HG03439 (cell line): ENCODE measurements at regions not wholly inside any gene's neighbourhood (a gene's known extent, or its start where the extent isn't known, plus 50 kb on each side); places are given as distances from the start of the nearest gene placed in this dataset.

Experiments
- ATAC-seq: cut with Tn5 transposase; IDR thresholded peaks from one replicate; pipeline ENCODE4 v1.9.1; 2021; ENCODE audit warnings: mild to moderate bottlenecking, moderate library complexity; ENCODE audit not compliant: unreplicated experiment

GRCh38 chr5:56358046-56358445, 124.9 kb upstream of the ANKRD55 start:
- no peak for ATAC-seq

GRCh38 chr5:56357426-56357825, 124.3 kb upstream of the ANKRD55 start:
- no peak for ATAC-seq

- ATAC-seq: no peak
Observed at GRCh38 chr5:56356836-56357160, 123.7 kb upstream of the ANKRD55 start.

DNA sequence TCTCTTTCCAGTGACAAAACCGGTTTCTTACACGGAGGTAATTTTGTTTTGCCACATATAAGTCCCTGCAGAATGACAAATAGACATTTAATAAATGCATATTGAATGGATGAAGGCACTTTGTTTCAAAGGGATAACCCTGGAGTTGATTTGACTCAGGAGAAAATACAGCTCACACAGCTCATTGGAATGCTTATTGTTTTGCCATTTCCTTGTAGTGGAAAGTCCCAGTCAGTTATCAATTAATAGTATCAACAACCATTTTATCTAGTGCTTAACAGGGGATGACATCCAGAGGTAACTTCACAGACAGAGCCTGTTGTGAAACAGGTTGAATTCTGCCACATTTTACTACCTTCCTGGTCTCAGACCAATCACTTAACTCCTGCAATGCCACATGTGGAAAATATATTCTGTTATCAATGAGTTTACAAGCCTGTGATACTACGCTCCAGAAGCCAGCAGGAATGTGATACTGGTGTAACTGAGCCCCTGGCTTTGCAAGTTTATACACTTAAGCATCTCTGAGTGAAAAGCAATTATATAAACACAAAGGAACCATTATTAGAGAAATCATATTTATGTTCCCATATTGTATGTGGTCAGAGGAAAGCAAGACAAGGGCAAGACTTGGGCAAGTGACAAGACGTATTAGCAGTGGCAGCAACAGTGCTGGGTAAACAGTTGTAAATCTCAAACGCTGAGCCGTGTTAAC, 123.1 kb upstream of the ANKRD55 start:
- no peak for ATAC-seq

- no peak for ATAC-seq
Observed at GRCh38 chr5:56354836-56355235, 121.7 kb upstream of the ANKRD55 start.

- no peak for ATAC-seq
Observed at GRCh38 chr5:56352808-56353590, 119.9 kb upstream of the ANKRD55 start.

GRCh38 chr5:56350597-56351170, 117.6 kb upstream of the ANKRD55 start:
- ATAC-seq: no peak

GRCh38 chr5:56350011-56350596, 117.0 kb upstream of the ANKRD55 start:
- ATAC-seq: no peak

DNA sequence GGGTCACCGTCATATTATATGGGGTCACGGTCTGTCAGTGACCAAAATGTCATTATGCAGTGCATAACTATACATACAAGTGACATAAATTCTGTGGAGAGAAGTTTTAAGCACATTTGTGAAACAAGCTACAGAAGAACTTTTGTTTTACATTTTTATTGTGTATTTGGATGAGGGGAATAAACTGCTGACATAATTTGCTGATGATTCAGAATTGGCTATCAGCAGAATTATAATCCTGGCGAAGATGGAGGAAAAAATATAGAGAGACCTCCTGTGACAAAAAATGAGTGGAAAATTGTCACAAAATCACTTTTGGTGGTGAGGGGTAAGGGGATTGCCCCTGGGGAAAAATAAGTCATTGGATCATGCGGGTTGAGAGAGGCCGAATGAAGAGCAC, 116.3 kb upstream of the ANKRD55 start:
- no peak for ATAC-seq

GRCh38 chr5:56346741-56347535, 113.8 kb upstream of the ANKRD55 start:
- ATAC-seq: no peak

GRCh38 chr5:56346044-56346710, 113.0 kb upstream of the ANKRD55 start:
- no peak for ATAC-seq

DNA sequence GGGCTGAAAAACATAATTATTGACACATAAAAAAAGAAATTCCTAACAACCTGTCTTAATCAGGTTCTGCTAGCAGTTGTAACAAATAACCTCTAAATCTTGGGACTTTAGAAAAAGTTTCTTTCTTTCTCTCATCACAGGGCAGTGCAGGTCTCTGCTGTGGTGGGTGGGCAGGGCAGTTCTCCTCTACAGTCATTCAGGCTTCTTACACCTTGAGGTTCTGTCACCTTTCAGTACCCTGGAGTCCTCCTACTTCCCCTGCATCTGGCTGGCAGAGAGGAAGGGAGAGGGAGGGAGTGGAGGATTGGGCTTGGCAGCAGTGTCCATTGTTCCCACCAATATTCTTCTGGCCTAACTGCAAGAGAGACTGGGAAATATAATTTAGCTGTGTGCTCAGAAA, 112.2 kb upstream of the ANKRD55 start:
- ATAC-seq: no peak

DNA sequence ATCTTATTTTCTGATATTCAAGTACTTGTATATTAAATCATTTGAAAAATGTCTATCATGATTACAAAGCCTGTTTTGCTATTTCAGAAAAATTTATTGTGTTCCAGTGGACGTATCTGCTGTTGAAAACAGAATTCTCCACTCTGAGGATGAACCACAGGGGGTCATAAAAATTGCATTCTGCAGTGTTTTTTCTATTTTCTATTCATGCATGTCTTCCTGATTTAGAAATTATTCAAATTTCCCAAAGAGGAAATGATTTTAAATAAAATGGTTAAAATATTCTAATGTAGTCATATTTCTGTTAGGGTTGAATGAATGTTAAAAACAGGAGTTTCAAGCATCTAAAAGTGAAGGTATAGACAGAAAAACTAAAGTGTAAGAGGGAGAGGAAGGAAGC, 111.5 kb upstream of the ANKRD55 start:
- no peak for ATAC-seq

DNA sequence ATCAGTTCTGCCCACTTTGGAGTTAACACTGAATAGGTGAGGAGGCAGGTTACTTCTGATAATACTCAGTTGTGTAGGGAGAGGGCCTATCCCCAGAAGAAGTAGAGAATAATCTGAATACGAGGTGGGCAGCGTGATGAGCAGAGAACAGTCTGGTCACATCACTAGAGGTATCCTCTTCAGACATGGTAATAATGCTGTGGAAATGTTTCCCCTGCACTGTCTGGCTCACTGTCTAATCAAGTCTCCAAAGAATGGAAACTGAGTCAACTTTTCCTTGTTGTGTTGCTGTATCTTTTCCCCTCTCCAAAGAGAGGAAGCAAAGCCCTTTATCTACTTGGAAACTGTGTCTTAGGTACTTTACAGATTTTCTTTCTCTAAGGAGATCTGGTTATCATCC, 110.9 kb upstream of the ANKRD55 start:
- no peak for ATAC-seq

DNA sequence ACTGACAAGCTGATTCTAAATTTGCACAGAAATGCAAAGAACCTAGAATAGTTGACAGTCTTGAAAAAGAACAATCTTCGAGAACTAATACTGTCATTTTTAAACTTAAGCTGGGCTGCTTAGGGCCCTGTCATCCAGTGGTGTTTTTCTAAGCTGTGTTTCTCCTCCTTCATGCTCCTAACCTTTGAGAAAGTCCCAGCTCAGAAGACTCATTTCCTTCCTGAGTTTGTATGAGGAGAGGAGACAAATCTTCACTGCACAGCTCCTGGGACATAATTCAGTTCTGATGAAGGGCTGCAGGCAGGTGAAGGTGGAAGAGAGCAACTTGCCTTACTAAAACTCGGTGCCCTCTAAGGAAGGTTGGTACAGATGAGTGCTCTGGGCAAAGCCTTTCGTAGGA, 109.5 kb upstream of the ANKRD55 start:
- ATAC-seq: no peak

DNA sequence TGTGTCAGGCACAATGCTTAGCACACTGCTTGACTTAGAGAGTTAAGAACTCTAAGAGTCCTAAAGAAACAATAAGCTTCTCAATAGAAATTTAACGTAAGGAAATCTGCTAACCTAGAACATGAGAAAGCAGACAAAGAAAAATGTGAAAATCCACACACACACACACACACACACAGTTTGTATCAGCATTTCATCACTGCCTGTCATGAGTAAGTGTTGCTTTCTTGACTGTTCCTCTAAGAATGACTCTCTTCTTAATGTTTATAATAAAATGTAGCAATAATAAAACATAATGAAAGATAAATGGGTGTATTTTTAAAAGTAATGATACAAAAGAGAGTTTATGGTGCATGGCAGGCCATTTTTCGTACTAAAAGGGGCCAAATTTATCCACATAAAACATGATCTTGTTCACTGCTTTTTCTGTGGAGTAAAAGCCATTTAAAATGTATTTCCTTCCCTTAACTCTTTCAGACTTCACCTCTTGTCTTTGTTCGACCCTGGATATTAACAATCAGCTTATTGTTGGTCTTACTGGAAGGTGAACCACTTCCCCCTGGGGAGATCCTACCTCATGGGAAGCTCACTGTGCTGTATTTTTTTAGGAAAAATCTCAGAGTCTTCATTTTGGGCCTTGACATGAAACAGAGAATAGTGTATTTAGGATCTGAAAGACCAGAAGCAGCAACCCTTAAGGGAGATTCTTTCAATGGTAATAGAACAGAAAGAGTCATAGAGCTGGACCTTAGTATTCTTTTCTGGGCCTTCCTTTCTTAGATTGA, 107.3 kb upstream of the ANKRD55 start:
- ATAC-seq: no peak

DNA sequence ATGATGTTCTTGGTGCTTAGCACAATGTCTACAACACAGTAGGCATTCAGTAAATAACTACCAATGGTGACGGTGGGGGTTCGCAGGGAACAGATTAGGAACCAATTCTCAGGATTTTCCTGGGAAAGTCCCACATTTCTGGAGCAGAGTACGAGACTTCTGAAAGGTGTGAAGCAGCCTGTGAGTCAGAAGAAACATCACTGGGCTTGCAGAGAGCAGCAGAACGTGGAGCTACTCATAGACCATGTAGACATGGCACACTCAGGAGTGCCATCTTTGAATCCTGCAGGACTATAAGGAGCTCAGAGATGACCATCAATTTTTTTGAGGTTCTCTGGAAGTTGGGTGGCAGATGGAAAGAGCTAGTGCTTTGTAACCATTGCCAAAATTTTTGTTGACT, 106.6 kb upstream of the ANKRD55 start:
- ATAC-seq: no peak

- no peak for ATAC-seq
Observed at GRCh38 chr5:56337715-56338319, 104.7 kb upstream of the ANKRD55 start.

GRCh38 chr5:56335212-56335611, 102.1 kb upstream of the ANKRD55 start:
- ATAC-seq: no peak
